ENCODE measurements at regions not wholly inside any gene's neighbourhood (a gene's known extent, or its start where the extent isn't known, plus 50 kb on each side); places are given as distances from the start of the nearest gene placed in this dataset.
"Not testable (repeated sequence)": the region's sequence is repeated elsewhere in the genome, so short reads cannot be mapped to it uniquely, and the experiment has no call there.

GRCh38 chr2:91839904-91840868, 3031.0 kb upstream of the TEKT4 start:
- DNase-seq = no peak

GRCh38 chr2:91842264-91842663, 3029.0 kb upstream of the TEKT4 start:
- not testable (repeated sequence) for DNase-seq

- DNase-seq = not testable (repeated sequence)
Observed at GRCh38 chr2:91842913-91843312, 3028.3 kb upstream of the TEKT4 start.

- DNase-seq = not testable (repeated sequence)
Observed at GRCh38 chr2:91843723-91844450, 3027.3 kb upstream of the TEKT4 start.

GRCh38 chr2:91844451-91844825, 3026.8 kb upstream of the TEKT4 start:
- DNase-seq = not testable (repeated sequence)

- DNase-seq = not testable (repeated sequence)
Observed at GRCh38 chr2:91846388-91846787, 3024.8 kb upstream of the TEKT4 start.

GRCh38 chr2:91851689-91852420, 3019.4 kb upstream of the TEKT4 start:
- DNase-seq = not testable (repeated sequence)

GRCh38 chr2:91856971-91857370, 3014.3 kb upstream of the TEKT4 start:
- not testable (repeated sequence) for DNase-seq

GRCh38 chr2:91857711-91858110, 3013.5 kb upstream of the TEKT4 start:
- DNase-seq = not testable (repeated sequence)

- not testable (repeated sequence) for DNase-seq
Observed at GRCh38 chr2:91871716-91872115, 2999.5 kb upstream of the TEKT4 start.

GRCh38 chr2:91873416-91873815, 2997.8 kb upstream of the TEKT4 start:
- not testable (repeated sequence) for DNase-seq

GRCh38 chr2:91877658-91878210, 2993.5 kb upstream of the TEKT4 start:
- DNase-seq = not testable (repeated sequence)

- DNase-seq = not testable (repeated sequence)
Observed at GRCh38 chr2:91895091-91895490, 2976.1 kb upstream of the TEKT4 start.

- DNase-seq = not testable (repeated sequence)
Observed at GRCh38 chr2:91917602-91918001, 2953.6 kb upstream of the TEKT4 start.

Measured in stimulated activated CD4-positive, alpha-beta T cell treated with anti-CD3 and anti-CD28 coated beads, Interleukin-15, amount 100 ng/mL, for 24 hours (primary cell).